ENCODE measurements at regions not wholly inside any gene's neighbourhood (a gene's known extent, or its start where the extent isn't known, plus 50 kb on each side); places are given as distances from the start of the nearest gene placed in this dataset.

- no peak for TF ChIP-seq PPARA (CRISPR knock-in tag; IDR thresholded peaks at IDR 0.05; ENCODE audit: borderline replicate concordance)
- TF ChIP-seq ZFP30 (CRISPR knock-in tag; IDR thresholded peaks at IDR 0.05), result no peak
- TF ChIP-seq, protein P1, sequence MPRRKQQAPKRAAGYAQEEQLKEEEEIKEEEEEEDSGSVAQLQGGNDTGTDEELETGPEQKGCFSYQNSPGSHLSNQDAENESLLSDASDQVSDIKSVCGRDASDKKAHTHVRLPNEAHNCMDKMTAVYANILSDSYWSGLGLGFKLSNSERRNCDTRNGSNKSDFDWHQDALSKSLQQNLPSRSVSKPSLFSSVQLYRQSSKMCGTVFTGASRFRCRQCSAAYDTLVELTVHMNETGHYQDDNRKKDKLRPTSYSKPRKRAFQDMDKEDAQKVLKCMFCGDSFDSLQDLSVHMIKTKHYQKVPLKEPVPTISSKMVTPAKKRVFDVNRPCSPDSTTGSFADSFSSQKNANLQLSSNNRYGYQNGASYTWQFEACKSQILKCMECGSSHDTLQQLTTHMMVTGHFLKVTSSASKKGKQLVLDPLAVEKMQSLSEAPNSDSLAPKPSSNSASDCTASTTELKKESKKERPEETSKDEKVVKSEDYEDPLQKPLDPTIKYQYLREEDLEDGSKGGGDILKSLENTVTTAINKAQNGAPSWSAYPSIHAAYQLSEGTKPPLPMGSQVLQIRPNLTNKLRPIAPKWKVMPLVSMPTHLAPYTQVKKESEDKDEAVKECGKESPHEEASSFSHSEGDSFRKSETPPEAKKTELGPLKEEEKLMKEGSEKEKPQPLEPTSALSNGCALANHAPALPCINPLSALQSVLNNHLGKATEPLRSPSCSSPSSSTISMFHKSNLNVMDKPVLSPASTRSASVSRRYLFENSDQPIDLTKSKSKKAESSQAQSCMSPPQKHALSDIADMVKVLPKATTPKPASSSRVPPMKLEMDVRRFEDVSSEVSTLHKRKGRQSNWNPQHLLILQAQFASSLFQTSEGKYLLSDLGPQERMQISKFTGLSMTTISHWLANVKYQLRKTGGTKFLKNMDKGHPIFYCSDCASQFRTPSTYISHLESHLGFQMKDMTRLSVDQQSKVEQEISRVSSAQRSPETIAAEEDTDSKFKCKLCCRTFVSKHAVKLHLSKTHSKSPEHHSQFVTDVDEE (CRISPR knock-in tag; IDR thresholded peaks at IDR 0.05), result no peak
- TF ChIP-seq RARB (CRISPR knock-in tag; IDR thresholded peaks at IDR 0.05), result no peak
- no peak for TF ChIP-seq TCF4 (CRISPR knock-in tag; IDR thresholded peaks at IDR 0.05; ENCODE audit: borderline replicate concordance)
- TF ChIP-seq, protein P2, sequence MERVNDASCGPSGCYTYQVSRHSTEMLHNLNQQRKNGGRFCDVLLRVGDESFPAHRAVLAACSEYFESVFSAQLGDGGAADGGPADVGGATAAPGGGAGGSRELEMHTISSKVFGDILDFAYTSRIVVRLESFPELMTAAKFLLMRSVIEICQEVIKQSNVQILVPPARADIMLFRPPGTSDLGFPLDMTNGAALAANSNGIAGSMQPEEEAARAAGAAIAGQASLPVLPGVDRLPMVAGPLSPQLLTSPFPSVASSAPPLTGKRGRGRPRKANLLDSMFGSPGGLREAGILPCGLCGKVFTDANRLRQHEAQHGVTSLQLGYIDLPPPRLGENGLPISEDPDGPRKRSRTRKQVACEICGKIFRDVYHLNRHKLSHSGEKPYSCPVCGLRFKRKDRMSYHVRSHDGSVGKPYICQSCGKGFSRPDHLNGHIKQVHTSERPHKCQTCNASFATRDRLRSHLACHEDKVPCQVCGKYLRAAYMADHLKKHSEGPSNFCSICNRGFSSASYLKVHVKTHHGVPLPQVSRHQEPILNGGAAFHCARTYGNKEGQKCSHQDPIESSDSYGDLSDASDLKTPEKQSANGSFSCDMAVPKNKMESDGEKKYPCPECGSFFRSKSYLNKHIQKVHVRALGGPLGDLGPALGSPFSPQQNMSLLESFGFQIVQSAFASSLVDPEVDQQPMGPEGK (CRISPR knock-in tag; IDR thresholded peaks at IDR 0.05; ENCODE audit: borderline replicate concordance), result no peak
- TF ChIP-seq, protein P3, sequence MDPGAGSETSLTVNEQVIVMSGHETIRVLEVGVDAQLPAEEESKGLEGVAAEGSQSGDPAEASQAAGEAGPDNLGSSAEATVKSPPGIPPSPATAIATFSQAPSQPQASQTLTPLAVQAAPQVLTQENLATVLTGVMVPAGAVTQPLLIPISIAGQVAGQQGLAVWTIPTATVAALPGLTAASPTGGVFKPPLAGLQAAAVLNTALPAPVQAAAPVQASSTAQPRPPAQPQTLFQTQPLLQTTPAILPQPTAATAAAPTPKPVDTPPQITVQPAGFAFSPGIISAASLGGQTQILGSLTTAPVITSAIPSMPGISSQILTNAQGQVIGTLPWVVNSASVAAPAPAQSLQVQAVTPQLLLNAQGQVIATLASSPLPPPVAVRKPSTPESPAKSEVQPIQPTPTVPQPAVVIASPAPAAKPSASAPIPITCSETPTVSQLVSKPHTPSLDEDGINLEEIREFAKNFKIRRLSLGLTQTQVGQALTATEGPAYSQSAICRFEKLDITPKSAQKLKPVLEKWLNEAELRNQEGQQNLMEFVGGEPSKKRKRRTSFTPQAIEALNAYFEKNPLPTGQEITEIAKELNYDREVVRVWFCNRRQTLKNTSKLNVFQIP (CRISPR knock-in tag; IDR thresholded peaks at IDR 0.05; ENCODE audit: borderline replicate concordance, low read depth), result no peak
- no peak for TF ChIP-seq BACH2 (CRISPR knock-in tag; IDR thresholded peaks at IDR 0.05; ENCODE audit: borderline replicate concordance)
- TF ChIP-seq, protein P4, sequence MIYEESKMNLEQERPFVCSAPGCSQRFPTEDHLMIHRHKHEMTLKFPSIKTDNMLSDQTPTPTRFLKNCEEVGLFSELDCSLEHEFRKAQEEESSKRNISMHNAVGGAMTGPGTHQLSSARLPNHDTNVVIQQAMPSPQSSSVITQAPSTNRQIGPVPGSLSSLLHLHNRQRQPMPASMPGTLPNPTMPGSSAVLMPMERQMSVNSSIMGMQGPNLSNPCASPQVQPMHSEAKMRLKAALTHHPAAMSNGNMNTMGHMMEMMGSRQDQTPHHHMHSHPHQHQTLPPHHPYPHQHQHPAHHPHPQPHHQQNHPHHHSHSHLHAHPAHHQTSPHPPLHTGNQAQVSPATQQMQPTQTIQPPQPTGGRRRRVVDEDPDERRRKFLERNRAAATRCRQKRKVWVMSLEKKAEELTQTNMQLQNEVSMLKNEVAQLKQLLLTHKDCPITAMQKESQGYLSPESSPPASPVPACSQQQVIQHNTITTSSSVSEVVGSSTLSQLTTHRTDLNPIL (CRISPR knock-in tag; IDR thresholded peaks at IDR 0.05; ENCODE audit: low read depth), result no peak
- no peak for TF ChIP-seq OSR1 (CRISPR knock-in tag; IDR thresholded peaks at IDR 0.05)
- no peak for TF ChIP-seq CSRNP3 (CRISPR knock-in tag; IDR thresholded peaks at IDR 0.05)
- no peak for TF ChIP-seq ISL1 (CRISPR knock-in tag; IDR thresholded peaks at IDR 0.05)
- no peak for TF ChIP-seq CSDC2 (CRISPR knock-in tag; IDR thresholded peaks at IDR 0.05)
- TF ChIP-seq TOX (CRISPR knock-in tag; IDR thresholded peaks at IDR 0.05; ENCODE audit: borderline replicate concordance), result no peak
- no peak for ATAC-seq
Observed at GRCh38 chr11:109609454-109610185, 187.6 kb downstream of the C11orf87 start.

DNA sequence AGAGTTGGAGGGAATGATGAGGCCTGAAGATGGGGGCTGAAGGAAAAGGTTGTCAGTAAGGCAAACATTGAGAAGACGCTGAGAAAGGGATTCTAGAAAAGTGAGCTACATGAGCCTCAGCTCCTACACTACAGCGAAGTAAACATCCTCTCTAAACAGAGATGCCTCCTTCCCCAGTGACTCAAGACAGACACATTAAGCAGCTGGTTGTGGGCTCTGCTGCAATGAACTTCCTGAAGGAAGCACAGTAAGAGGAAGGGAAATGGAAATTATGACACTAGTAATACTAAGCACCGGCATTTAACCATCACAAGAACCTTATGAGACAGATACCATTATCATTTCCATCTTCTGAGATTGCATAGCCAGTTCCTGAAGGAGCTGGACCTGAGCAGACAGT lies 190.5 kb downstream of the C11orf87 start:
- no peak for ATAC-seq
- TF ChIP-seq ARNTL (CRISPR knock-in tag; IDR thresholded peaks at IDR 0.05; ENCODE audit: borderline replicate concordance, low read depth), result no peak
- no peak for TF ChIP-seq ZNF70 (CRISPR knock-in tag; IDR thresholded peaks at IDR 0.05)

GRCh38 chr11:109619498-109619897 lies 197.5 kb downstream of the C11orf87 start:
- TF ChIP-seq SNAI2 (CRISPR knock-in tag; IDR thresholded peaks at IDR 0.05) (no peak), ZFP3 (CRISPR knock-in tag; IDR thresholded peaks at IDR 0.05) (no peak), BACH2 (CRISPR knock-in tag; IDR thresholded peaks at IDR 0.05; ENCODE audit: borderline replicate concordance) (no peak), TOX (CRISPR knock-in tag; IDR thresholded peaks at IDR 0.05; ENCODE audit: borderline replicate concordance) (no peak), ZNF8 (CRISPR knock-in tag; IDR thresholded peaks at IDR 0.05) (no peak)
- no peak for ATAC-seq

GRCh38 chr11:109629734-109630133 lies 207.7 kb downstream of the C11orf87 start:
- no peak for ATAC-seq
- no peak for TF ChIP-seq ISL1 (CRISPR knock-in tag; IDR thresholded peaks at IDR 0.05)
- TF ChIP-seq, protein P3 (CRISPR knock-in tag; IDR thresholded peaks at IDR 0.05; ENCODE audit: borderline replicate concordance, low read depth), result no peak
- no peak for TF ChIP-seq ARNTL (CRISPR knock-in tag; IDR thresholded peaks at IDR 0.05; ENCODE audit: borderline replicate concordance, low read depth)

All from SK-N-SH treated with all-trans-retinoic acid at 6 μM for 48 hours (cell line).